BJ (cell line): ENCODE measurements at regions not wholly inside any gene's neighbourhood (a gene's known extent, or its start where the extent isn't known, plus 50 kb on each side); places are given as distances from the start of the nearest gene placed in this dataset.
"Not testable (repeated sequence)": the region's sequence is repeated elsewhere in the genome, so short reads cannot be mapped to it uniquely, and the experiment has no call there.

Source experiments
- CTCF ChIA-PET: fragments of 350-600 bp; formaldehyde crosslinking; extraction: SDS; loops from one replicate; lab custom pipeline; 2021; ENCODE audit warnings: antibody characterized with exemption, inconsistent platforms; lab: Yijun Ruan, JAX
- POLR2A ChIA-PET: fragments of 300-600 bp; sonication (Branson Sonifier 250); formaldehyde crosslinking; extraction: SDS; loops from one replicate; lab custom pipeline; 2021; ENCODE audit warnings: antibody characterized with exemption; lab: Charles Lee
- DNase-seq: peaks from one replicate; pipeline ENCODE4 v3.0.0-alpha.2; 2011; ENCODE audit warnings: low read depth
- H3K27me3 ChIP-seq: 2 replicates; pipeline ENCODE4 v1.6.0; 2011; ENCODE audit warnings: low read length; ENCODE audit not compliant: control insufficient read depth, insufficient read depth
- H3K36me3 ChIP-seq: 2 replicates; pipeline ENCODE4 v1.5.1; 2011; ENCODE audit warnings: low read length; ENCODE audit not compliant: control insufficient read depth, insufficient read depth
- H3K4me3 ChIP-seq: 2 replicates; pipeline ENCODE4 v1.5.1; 2011; ENCODE audit warnings: low read depth, mild to moderate bottlenecking, control low read depth, low read length
- CTCF ChIP-seq: IDR thresholded peaks from 2 replicates; pipeline ENCODE4 v1.5.1; 2011; ENCODE audit warnings: low read depth, mild to moderate bottlenecking, control low read depth, inconsistent platforms, low read length, moderate library complexity; ENCODE audit not compliant: insufficient read depth

- POLR2A ChIA-PET, result interaction anchor here (0.7 kb wide), 1 partner anchor 184 kb away, joined by 3 read pairs; no protein-coding TSS in a partner anchor
- no peak for TF ChIP-seq CTCF
- Histone ChIP-seq H3K4me3 (no peak overlapping the region), H3K36me3 (no peaks in the 10 kb centered on the region), H3K27me3 (no peaks in the 10 kb centered on the region)
- DNase-seq, result no peak
- CTCF ChIA-PET, result interaction anchor here (1.0 kb wide), 1 partner anchor 44 kb away, joined by 3 read pairs; no protein-coding TSS in a partner anchor
Observed at GRCh38 chr7:23893942-23894891, 184.2 kb downstream of the STK31 start.

GRCh38 chr7:23894892-23895569 is 185.0 kb downstream of the STK31 start:
- no peak overlapping the region for H3K4me3 ChIP-seq
- no peak for DNase-seq
- CTCF ChIA-PET, result interaction anchor here (0.6 kb wide), 2 partner anchors 273 to 606 kb away, joined by 3 to 4 read pairs; no protein-coding TSS in a partner anchor
- TF ChIP-seq CTCF, result no peak
- H3K36me3 ChIP-seq, result no peaks in the 10 kb centered on the region
- H3K27me3 ChIP-seq, result no peaks in the 10 kb centered on the region
- POLR2A ChIA-PET, result no interaction called here

- TF ChIP-seq CTCF, result no peak
- POLR2A ChIA-PET, result no interaction called here
- DNase-seq, result no peak
- Histone ChIP-seq H3K36me3 (no peaks in the 10 kb centered on the region), H3K27me3 (no peaks in the 10 kb centered on the region), H3K4me3 (no peak overlapping the region)
- CTCF ChIA-PET, result interaction anchor here (0.6 kb wide), 2 partner anchors 272 to 605 kb away, joined by 3 to 4 read pairs; no protein-coding TSS in a partner anchor
Observed at GRCh38 chr7:23895666-23896096, 185.7 kb downstream of the STK31 start.

GRCh38 chr7:23898619-23899018 is 188.6 kb downstream of the STK31 start:
- H3K4me3 ChIP-seq, result no peak overlapping the region
- no peaks in the 10 kb centered on the region for H3K27me3 ChIP-seq
- H3K36me3 ChIP-seq, result no peaks in the 10 kb centered on the region
- CTCF ChIA-PET, result no interaction called here
- DNase-seq, result no peak
- no peak for TF ChIP-seq CTCF
- POLR2A ChIA-PET, result no interaction called here

GRCh38 chr7:23904901-23905300 is 194.9 kb downstream of the STK31 start:
- CTCF ChIA-PET, DNase-seq, H3K36me3 ChIP-seq, H3K27me3 ChIP-seq, H3K4me3 ChIP-seq, POLR2A ChIA-PET: not testable (repeated sequence)
